HG03565 (cell line): ENCODE measurements at regions not wholly inside any gene's neighbourhood (a gene's known extent, or its start where the extent isn't known, plus 50 kb on each side); places are given as distances from the start of the nearest gene placed in this dataset.

Experiments used
- ATAC-seq: cut with Tn5 transposase; IDR thresholded peaks from one replicate; pipeline ENCODE4 v1.9.1; 2021; ENCODE audit warnings: mild to moderate bottlenecking, moderate library complexity; ENCODE audit not compliant: unreplicated experiment

GRCh38 chr12:82054566-82054965, 295.4 kb upstream of the PPFIA2 start:
- ATAC-seq: no peak

DNA sequence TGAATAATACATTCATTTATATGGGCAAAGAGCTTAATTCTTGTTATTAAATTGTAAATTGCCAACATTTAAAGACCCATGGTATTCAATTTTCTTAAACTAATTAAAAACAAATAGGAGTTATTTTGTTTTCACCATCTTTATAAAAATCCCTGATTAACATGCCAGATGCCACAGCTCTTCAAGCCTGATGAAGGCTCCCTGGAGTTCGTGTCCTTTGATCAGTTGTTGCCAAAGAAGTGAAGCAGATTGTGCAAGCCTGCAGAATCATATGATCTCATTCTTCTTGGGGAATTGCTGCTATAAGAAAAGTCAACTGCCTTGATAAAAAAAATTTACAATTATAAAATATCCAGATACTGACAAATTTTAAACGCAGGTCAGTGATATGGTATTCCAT, 288.3 kb upstream of the PPFIA2 start:
- no peak for ATAC-seq

- peak; percentile 84 for ATAC-seq
Observed at GRCh38 chr12:82040987-82041743, 282.0 kb upstream of the PPFIA2 start.

DNA sequence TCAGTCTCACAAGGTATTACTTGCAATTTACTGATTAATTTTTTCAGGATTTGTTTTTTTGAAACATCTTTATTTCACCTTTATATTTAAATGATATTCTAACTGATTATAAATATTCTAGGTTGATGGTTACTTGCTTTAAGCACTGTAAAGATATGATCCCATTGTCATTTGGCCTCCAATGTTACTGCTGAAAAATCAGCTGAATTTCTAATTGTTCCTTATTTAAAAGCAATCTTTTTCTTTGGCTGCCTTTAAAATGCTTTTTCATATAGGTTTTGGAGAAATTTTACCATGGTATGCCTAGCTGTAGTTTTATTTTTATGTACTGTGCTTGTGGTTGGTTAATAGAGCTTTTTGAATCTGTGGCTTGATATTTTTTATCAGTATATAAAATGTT, 275.6 kb upstream of the PPFIA2 start:
- ATAC-seq: no peak

- ATAC-seq: no peak
Observed at GRCh38 chr12:82029936-82030335, 270.8 kb upstream of the PPFIA2 start.

GRCh38 chr12:82028772-82029171, 269.6 kb upstream of the PPFIA2 start:
- no peak for ATAC-seq

DNA sequence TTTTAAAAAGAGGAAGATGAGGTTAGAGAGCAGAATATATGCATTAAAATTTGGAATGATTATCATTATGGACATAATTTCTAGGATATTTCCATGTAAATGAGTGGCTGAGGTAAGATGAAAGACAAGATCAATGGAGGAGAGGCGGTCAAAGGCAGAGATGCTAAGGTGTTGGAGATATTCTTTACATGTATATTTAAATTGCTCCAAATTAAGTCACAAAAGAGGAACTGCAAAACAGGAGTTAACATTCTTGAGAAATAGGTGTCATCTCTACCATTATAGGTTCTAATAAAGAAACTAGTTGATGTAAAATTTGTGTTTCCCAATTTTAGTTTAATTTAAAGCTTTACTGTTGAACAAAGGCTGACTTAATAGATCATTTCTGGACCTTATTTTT, 268.5 kb upstream of the PPFIA2 start:
- no peak for ATAC-seq

DNA sequence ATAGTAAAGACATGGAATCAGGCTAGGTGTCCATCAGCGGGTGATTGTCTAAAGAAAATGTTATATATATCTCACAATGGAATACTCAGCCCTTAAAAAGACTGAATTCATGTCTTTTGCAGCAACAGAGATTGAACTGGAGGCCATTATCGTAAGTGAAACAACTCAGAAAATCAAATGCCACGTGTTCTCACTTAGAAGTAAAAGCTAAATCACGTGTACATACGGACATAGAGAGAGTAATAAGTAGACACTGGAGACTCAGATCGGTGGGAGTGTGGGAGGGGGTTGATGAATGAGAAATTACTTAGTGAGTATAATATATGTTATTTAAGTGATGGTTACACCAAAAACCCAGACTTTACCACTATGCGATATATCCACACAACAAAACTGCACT, 266.3 kb upstream of the PPFIA2 start:
- ATAC-seq: no peak

- no peak for ATAC-seq
Observed at GRCh38 chr12:82019533-82019932, 260.4 kb upstream of the PPFIA2 start.

DNA sequence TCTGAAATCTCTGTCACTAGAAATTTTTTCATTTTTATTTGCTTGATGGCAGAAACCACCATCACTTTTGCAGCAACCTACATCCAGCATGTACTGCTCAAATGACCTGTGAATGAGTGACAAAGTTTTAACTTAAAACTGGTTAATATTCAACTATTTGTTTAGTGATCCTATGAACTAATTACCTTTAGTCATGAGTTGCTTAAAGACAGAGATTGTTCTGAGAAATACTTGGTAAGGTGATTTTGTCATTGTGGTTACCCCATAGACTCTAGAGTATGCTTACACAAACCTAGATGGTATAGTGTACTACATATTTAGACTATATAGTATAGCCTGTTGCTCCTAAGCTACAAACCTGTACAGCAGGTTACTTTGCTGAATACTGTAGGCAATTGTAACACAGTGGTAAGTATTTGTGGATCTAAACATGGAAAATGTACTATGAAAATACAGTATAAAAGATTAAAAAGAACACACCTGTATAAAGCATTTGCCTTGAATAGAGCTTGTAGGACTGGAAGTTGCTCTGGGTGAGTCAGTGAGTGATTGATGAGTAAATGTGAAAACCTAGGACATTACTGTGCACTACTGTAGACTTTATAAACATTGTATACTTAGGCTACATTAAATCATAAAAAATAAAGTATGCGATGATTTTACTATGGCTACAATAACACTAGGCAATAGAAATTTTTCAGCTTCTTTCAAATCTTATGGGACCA, 256.6 kb upstream of the PPFIA2 start:
- peak; percentile 74 for ATAC-seq

DNA sequence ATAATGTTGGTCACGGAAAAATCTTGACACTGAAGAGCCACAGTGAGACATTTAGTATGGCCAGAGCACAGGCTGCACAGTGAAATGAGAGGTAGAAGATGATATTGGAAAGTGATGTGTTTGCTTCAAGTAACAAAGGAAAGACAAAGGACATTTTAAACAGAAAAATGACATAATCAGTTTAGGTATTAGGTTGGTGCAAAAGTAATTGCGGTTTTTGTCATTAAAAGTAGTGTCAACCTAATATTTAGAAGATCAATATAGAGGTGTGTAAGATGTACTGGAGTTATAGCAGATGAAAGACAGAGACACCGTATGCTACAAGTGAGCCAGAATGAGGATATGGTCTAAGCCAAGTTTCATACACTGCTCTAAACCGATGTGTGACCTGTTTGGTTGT, 253.0 kb upstream of the PPFIA2 start:
- ATAC-seq: no peak

DNA sequence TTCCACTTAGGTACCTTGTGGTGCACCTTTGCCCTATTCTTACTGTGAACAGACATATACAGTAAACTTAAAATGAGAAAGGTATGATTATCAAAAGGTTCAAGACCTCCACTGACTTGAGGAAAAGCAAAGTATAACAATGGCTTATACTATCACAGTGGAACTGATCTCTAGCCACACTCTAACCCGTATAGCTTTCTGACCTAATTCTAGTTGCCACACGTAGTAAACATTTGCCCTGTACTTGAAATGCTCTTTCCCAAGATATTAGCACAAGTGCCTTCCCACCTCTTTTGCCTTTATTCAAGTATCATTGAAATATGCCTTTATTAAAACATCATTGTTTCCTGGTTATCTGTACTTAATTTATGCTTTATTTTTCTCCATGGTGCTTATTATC, 250.4 kb upstream of the PPFIA2 start:
- no peak for ATAC-seq

GRCh38 chr12:82008251-82008650, 249.1 kb upstream of the PPFIA2 start:
- no peak for ATAC-seq

- ATAC-seq: no peak
Observed at GRCh38 chr12:81998761-81999378, 239.7 kb upstream of the PPFIA2 start.

- ATAC-seq: no peak
Observed at GRCh38 chr12:81992461-81992860, 233.3 kb upstream of the PPFIA2 start.

DNA sequence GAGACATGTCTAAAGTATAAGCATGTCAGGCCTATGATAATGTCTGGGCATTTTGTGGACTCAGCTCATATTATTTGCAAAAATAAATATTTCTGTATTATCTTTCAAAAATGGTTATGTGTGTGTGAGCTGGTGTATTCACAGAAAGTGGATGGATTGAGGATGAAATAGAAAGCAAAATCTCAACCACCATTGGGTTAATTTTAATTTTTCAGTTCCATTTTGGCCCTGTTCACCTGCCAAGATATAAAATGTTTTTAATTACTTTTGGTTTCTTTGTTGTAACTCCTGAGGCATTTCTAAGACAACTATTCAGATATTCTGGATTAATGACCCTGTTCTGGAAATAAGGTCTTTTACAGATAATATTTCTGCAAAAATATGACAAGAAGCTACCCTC, 232.7 kb upstream of the PPFIA2 start:
- no peak for ATAC-seq

GRCh38 chr12:81988362-81988761, 229.2 kb upstream of the PPFIA2 start:
- ATAC-seq: no peak

GRCh38 chr12:81987371-81987770, 228.2 kb upstream of the PPFIA2 start:
- no peak for ATAC-seq

DNA sequence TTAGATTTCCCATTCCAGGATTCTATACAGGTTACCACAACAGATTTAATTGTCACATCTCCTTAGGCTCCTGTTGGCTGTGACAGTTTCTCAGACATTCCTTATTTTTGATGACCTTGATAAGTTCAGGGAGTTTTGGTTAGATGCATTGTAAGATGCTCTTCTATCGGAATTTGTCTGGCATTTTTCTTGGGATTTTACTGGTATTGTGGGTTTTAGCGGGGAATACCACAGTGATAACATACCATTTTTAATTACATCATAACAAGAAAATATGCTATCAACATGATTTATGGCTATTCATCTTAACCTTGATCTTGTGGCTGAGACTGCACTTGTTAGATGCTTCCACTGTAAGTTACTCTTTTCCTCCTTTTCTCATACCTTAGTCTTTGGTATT, 217.5 kb upstream of the PPFIA2 start:
- no peak for ATAC-seq

GRCh38 chr12:81974762-81975161, 215.6 kb upstream of the PPFIA2 start:
- no peak for ATAC-seq

GRCh38 chr12:81968421-81968820, 209.3 kb upstream of the PPFIA2 start:
- ATAC-seq: no peak

GRCh38 chr12:81963636-81964035, 204.5 kb upstream of the PPFIA2 start:
- no peak for ATAC-seq
